ENCODE measurements at regions not wholly inside any gene's neighbourhood (a gene's known extent, or its start where the extent isn't known, plus 50 kb on each side); places are given as distances from the start of the nearest gene placed in this dataset.

GRCh38 chr2:3079466-3079865 is 298.2 kb downstream of the EIPR1 start:
- TF ChIP-seq POLR2A (IDR thresholded peaks at IDR 0.05) (no peak), CTCF (IDR thresholded peaks at IDR 0.05) (no peak)

Data from uterus (tissue), 2 donors.